ENCODE measurements at regions not wholly inside any gene's neighbourhood (a gene's known extent, or its start where the extent isn't known, plus 50 kb on each side); places are given as distances from the start of the nearest gene placed in this dataset.

GRCh38 chr9:26132746-26133312 is 454.6 kb upstream of the TUSC1 start:
- Histone ChIP-seq H4K20me1 (ENCODE audit: insufficient read depth, low read length) (no peaks in the 10 kb centered on the region), H3K9me2 (ENCODE audit: low read depth, low read length) (no peaks in the 10 kb centered on the region), H3K27me3 (ENCODE audit: insufficient read depth, low read length) (no peaks in the 10 kb centered on the region), H3K9me3 (ENCODE audit: low read length) (no peaks in the 10 kb centered on the region), H3F3A (ENCODE audit: insufficient read depth, low read length) (no peaks in the 10 kb centered on the region), H3K4me1 (ENCODE audit: insufficient read depth, low read length, severe bottlenecking) (no peaks in the 10 kb centered on the region), H2AFZ (ENCODE audit: low read length) (no peak overlapping the region), H3K27ac (ENCODE audit: low read depth, low read length, poor library complexity, severe bottlenecking) (no peak overlapping the region), H3K9ac (ENCODE audit: low read length) (no peak overlapping the region), H3K4me2 (ENCODE audit: low read length) (no peak overlapping the region), H3K4me3 (ENCODE audit: low read depth, low read length, poor library complexity, severe bottlenecking) (no peak overlapping the region), H3K36me3 (ENCODE audit: insufficient read depth, low read length) (no peaks in the 10 kb centered on the region), H3K79me2 (ENCODE audit: insufficient read depth, low read length) (no peaks in the 10 kb centered on the region)
- TF ChIP-seq CTCF (IDR thresholded peaks at IDR 0.05; ENCODE audit: low read length), result no peak

DNA sequence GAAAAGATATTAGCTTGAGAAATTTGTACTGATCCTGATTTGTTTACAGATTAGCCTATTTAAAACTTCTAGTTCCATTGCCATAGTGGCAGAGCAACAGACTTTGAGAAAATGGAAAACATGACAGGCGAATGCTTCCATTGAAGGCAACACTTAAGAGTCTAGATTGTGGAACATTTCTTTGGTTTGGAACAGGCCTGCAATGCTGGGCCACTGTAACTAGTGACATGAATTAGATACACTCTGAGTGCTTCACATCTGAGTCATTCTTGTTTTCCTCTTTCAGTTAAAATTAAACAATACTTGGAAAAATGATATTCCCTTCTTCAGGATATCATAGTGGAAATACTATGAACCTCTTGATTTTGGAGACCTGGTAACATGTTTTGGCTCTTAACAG is 453.6 kb upstream of the TUSC1 start:
- no peak for TF ChIP-seq EZH2 (IDR thresholded peaks at IDR 0.05; ENCODE audit: borderline replicate concordance, low read length)
- no peak for TF ChIP-seq CTCF (IDR thresholded peaks at IDR 0.05; ENCODE audit: low read length)
- no peaks in the 10 kb centered on the region for H3K9me3 ChIP-seq (ENCODE audit: low read length)
- H3K36me3 ChIP-seq (ENCODE audit: insufficient read depth, low read length), result no peaks in the 10 kb centered on the region
- H2AFZ ChIP-seq (ENCODE audit: low read length), result no peak overlapping the region
- H3F3A ChIP-seq (ENCODE audit: insufficient read depth, low read length), result no peaks in the 10 kb centered on the region
- H3K27ac ChIP-seq (ENCODE audit: low read depth, low read length, poor library complexity, severe bottlenecking), result no peak overlapping the region
- H3K27me3 ChIP-seq (ENCODE audit: insufficient read depth, low read length), result no peaks in the 10 kb centered on the region
- H3K9ac ChIP-seq (ENCODE audit: low read length), result no peak overlapping the region
- no peaks in the 10 kb centered on the region for H3K79me2 ChIP-seq (ENCODE audit: insufficient read depth, low read length)
- no peaks in the 10 kb centered on the region for H3K4me1 ChIP-seq (ENCODE audit: insufficient read depth, low read length, severe bottlenecking)
- no peaks in the 10 kb centered on the region for H3K9me2 ChIP-seq (ENCODE audit: low read depth, low read length)
- H4K20me1 ChIP-seq (ENCODE audit: insufficient read depth, low read length), result no peaks in the 10 kb centered on the region
- no peak overlapping the region for H3K4me2 ChIP-seq (ENCODE audit: low read length)
- H3K4me3 ChIP-seq (ENCODE audit: low read depth, low read length, poor library complexity, severe bottlenecking), result no peak overlapping the region

DNA sequence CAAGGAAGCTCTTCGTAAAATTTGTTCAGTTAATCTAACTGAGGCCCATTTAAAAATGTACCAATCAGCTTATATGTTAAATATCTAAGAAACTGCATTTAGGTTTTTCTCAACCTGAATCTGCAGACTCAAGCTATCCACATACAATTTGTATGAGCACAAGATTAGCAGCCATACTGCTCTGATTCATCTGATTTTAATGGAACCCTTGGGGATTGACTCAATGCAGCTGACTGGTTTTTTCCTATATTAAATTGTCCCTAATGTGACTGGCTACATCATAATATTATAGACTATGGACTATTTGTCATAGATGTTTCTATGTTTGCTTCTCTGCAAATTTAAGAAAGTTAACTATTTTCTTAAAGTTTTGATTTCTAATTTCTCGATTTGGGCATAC is 451.0 kb upstream of the TUSC1 start:
- Histone ChIP-seq H3K9me2 (ENCODE audit: low read depth, low read length) (no peaks in the 10 kb centered on the region), H4K20me1 (ENCODE audit: insufficient read depth, low read length) (no peaks in the 10 kb centered on the region), H3K4me2 (ENCODE audit: low read length) (no peak overlapping the region), H3K79me2 (ENCODE audit: insufficient read depth, low read length) (no peaks in the 10 kb centered on the region), H3K27me3 (ENCODE audit: insufficient read depth, low read length) (no peaks in the 10 kb centered on the region), H3K36me3 (ENCODE audit: insufficient read depth, low read length) (no peaks in the 10 kb centered on the region), H3K9ac (ENCODE audit: low read length) (no peak overlapping the region), H2AFZ (ENCODE audit: low read length) (no peak overlapping the region), H3F3A (ENCODE audit: insufficient read depth, low read length) (no peaks in the 10 kb centered on the region), H3K4me3 (ENCODE audit: low read depth, low read length, poor library complexity, severe bottlenecking) (no peak overlapping the region), H3K9me3 (ENCODE audit: low read length) (no peaks in the 10 kb centered on the region), H3K4me1 (ENCODE audit: insufficient read depth, low read length, severe bottlenecking) (no peaks in the 10 kb centered on the region), H3K27ac (ENCODE audit: low read depth, low read length, poor library complexity, severe bottlenecking) (no peak overlapping the region)
- TF ChIP-seq EZH2 (IDR thresholded peaks at IDR 0.05; ENCODE audit: borderline replicate concordance, low read length), result no peak
- no peak for TF ChIP-seq CTCF (IDR thresholded peaks at IDR 0.05; ENCODE audit: low read length)
